Astrocyte (in vitro differentiated cells and primary cell): ENCODE measurements at regions not wholly inside any gene's neighbourhood (a gene's known extent, or its start where the extent isn't known, plus 50 kb on each side); places are given as distances from the start of the nearest gene placed in this dataset.

Source experiments
- CTCF ChIP-seq: IDR thresholded peaks from 2 replicates; pipeline ENCODE4 v1.5.1; 2011; ENCODE audit warnings: low read depth, mild to moderate bottlenecking, inconsistent platforms, low read length, moderate library complexity; ENCODE audit not compliant: insufficient read depth
- EZH2 ChIP-seq: IDR thresholded peaks from 2 replicates; pipeline ENCODE4 v1.6.1; 2012; ENCODE audit warnings: mild to moderate bottlenecking, low read length, inconsistent platforms; ENCODE audit not compliant: insufficient read depth

- TF ChIP-seq CTCF, result no peak
- TF ChIP-seq EZH2, result no peak
Observed at GRCh38 chr10:3660753-3661152, 124.3 kb downstream of the KLF6 start.
